BE2C (cell line): ENCODE measurements at regions not wholly inside any gene's neighbourhood (a gene's known extent, or its start where the extent isn't known, plus 50 kb on each side); places are given as distances from the start of the nearest gene placed in this dataset.

Experiments
- DNase-seq: peaks from one replicate; pipeline ENCODE4 v3.0.0-alpha.2; 2020
- H3K27me3 ChIP-seq: fragments of 250-450 bp; sonication (Bioruptor Pico); 2 replicates; pipeline ENCODE4 v1.5.1; 2020; ENCODE audit warnings: mild to moderate bottlenecking
- H3K36me3 ChIP-seq: fragments of 250-450 bp; sonication (Bioruptor Pico); 2 replicates; pipeline ENCODE4 v1.5.1; 2020; ENCODE audit warnings: mild to moderate bottlenecking
- H3K4me1 ChIP-seq: fragments of 250-450 bp; sonication (Bioruptor Pico); 2 replicates; pipeline ENCODE4 v1.5.1; 2020
- H3K4me3 ChIP-seq: 2 replicates; pipeline ENCODE4 v1.5.1; 2011; ENCODE audit warnings: low read depth, low read length
- H3K9me3 ChIP-seq: fragments of 250-450 bp; sonication (Bioruptor Pico); 2 replicates; pipeline ENCODE4 v1.5.1; 2020
- TF ChIP-seq, protein P1 (sequence below): IDR thresholded peaks from 2 replicates; pipeline ENCODE4 v1.5.1; 2012; ENCODE audit warnings: mild to moderate bottlenecking, low read depth, low read length

DNA sequence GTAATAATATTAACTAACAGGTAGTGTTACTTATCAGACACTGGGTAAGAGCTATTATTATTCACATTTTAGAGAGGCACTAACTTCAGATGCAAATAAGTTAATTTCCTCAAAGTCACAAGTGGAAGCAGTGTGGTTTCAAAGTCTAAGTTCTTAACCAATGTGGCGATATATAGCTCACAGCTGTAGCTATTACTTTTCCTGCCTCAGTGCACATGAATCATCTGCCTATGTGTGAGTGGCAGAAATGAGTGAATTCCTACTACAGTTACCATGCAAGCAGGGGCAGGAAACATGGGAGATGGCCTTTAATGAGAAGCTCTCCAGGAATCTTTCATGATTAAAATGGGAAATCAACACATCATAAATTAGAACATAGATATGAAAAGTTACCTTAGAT, 126.2 kb upstream of the EYA4 start:
- Histone ChIP-seq H3K27me3 (no peaks in the 10 kb centered on the region), H3K4me3 (no peak overlapping the region), H3K4me1 (peaks cover 6% of the 10 kb centered on the region), H3K9me3 (no peaks in the 10 kb centered on the region), H3K36me3 (no peaks in the 10 kb centered on the region)
- TF ChIP-seq, protein P1, sequence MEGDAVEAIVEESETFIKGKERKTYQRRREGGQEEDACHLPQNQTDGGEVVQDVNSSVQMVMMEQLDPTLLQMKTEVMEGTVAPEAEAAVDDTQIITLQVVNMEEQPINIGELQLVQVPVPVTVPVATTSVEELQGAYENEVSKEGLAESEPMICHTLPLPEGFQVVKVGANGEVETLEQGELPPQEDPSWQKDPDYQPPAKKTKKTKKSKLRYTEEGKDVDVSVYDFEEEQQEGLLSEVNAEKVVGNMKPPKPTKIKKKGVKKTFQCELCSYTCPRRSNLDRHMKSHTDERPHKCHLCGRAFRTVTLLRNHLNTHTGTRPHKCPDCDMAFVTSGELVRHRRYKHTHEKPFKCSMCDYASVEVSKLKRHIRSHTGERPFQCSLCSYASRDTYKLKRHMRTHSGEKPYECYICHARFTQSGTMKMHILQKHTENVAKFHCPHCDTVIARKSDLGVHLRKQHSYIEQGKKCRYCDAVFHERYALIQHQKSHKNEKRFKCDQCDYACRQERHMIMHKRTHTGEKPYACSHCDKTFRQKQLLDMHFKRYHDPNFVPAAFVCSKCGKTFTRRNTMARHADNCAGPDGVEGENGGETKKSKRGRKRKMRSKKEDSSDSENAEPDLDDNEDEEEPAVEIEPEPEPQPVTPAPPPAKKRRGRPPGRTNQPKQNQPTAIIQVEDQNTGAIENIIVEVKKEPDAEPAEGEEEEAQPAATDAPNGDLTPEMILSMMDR = no peak
- no peak for DNase-seq

DNA sequence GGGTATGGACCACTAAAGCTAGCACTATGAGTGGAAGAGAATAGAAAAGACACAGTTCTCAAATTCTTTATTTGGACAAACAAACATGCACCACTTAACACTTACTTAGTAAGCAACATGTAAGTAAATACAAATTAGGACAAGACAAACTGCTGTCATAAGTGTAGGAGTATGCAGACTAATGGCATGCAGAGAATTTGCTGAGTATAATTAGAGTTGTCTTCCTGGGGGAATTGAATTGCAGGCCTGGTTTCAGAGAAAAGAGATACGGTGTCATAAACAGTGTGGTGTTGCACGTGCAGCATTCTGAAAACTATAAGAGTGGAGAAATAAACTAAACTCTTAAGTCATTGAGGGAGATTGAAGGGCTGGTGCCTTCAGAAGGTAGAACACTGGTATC, 125.2 kb upstream of the EYA4 start:
- H3K27me3 ChIP-seq = no peaks in the 10 kb centered on the region
- no peaks in the 10 kb centered on the region for H3K9me3 ChIP-seq
- TF ChIP-seq, protein P1 = no peak
- H3K4me3 ChIP-seq = no peak overlapping the region
- peaks cover 3% of the 10 kb centered on the region for H3K4me1 ChIP-seq
- DNase-seq = no peak
- H3K36me3 ChIP-seq = no peaks in the 10 kb centered on the region

DNA sequence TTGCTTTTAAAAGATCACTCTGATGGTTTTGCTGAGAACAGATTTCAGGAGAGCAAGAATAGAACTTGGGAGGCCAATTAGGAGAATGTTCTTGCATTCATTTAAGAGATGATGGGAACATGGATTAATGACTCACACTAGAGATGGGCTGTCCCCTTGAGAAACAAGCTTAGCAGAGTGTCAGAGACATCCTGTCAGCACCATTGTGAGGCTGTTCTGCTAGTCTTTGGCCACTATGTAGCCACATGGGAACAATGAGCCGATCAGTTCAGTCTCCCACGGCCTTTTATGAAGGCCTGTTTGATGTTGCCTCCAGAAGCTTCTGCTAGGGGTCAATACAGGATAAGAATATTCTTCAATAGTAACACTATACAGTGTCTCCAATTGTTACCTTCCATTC, 113.0 kb upstream of the EYA4 start:
- Histone ChIP-seq H3K4me3 (no peak overlapping the region), H3K36me3 (no peaks in the 10 kb centered on the region), H3K27me3 (no peaks in the 10 kb centered on the region), H3K9me3 (no peaks in the 10 kb centered on the region), H3K4me1 (peaks cover 22% of the 10 kb centered on the region)
- TF ChIP-seq, protein P1 = no peak
- no peak for DNase-seq

DNA sequence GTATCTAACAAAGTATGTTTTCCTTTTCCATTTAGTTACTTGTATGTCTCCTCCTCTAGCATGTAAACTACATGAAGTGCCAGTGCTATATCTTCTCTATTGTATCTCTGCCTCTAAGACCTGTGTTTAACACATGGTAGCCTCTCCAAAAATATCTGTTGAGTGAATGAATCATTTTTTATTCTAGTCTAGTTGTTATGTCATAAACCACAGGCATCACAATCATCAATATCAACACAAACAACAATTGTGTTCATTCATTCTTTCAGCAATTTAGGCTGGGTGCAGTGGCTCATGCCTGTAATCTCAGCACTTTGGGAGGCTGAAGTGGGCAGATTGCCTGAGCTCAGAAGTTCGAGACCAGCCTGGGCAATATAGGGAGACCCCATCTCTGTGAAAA, 111.6 kb upstream of the EYA4 start:
- no peak for DNase-seq
- H3K27me3 ChIP-seq = no peaks in the 10 kb centered on the region
- H3K4me3 ChIP-seq = no peak overlapping the region
- H3K9me3 ChIP-seq = no peaks in the 10 kb centered on the region
- TF ChIP-seq, protein P1 = no peak
- H3K4me1 ChIP-seq = peaks cover 22% of the 10 kb centered on the region
- no peaks in the 10 kb centered on the region for H3K36me3 ChIP-seq

DNA sequence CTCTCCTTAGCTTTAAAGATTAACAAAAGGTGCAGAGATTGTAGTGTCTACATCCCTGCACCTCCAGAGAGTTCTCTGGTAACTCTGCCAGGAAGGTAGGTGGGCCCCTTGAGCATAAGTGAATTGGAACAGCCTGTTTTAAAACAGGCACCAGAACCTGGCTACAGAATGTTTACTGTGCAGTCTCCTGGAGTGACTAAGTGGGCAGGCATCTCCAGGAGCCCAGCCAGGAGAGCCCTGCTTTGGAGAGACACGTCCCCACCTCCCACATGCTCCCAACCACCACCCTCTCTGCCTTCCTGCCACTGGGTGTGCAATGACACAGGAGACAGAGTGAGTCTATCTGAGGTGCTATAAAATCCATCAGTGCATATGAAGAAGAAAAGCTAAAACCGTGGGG, 110.3 kb upstream of the EYA4 start:
- H3K9me3 ChIP-seq = no peaks in the 10 kb centered on the region
- peaks cover 25% of the 10 kb centered on the region for H3K4me1 ChIP-seq
- H3K4me3 ChIP-seq = no peak overlapping the region
- H3K27me3 ChIP-seq = no peaks in the 10 kb centered on the region
- peak; percentile 13 for DNase-seq
- TF ChIP-seq, protein P1 = no peak
- no peaks in the 10 kb centered on the region for H3K36me3 ChIP-seq

DNA sequence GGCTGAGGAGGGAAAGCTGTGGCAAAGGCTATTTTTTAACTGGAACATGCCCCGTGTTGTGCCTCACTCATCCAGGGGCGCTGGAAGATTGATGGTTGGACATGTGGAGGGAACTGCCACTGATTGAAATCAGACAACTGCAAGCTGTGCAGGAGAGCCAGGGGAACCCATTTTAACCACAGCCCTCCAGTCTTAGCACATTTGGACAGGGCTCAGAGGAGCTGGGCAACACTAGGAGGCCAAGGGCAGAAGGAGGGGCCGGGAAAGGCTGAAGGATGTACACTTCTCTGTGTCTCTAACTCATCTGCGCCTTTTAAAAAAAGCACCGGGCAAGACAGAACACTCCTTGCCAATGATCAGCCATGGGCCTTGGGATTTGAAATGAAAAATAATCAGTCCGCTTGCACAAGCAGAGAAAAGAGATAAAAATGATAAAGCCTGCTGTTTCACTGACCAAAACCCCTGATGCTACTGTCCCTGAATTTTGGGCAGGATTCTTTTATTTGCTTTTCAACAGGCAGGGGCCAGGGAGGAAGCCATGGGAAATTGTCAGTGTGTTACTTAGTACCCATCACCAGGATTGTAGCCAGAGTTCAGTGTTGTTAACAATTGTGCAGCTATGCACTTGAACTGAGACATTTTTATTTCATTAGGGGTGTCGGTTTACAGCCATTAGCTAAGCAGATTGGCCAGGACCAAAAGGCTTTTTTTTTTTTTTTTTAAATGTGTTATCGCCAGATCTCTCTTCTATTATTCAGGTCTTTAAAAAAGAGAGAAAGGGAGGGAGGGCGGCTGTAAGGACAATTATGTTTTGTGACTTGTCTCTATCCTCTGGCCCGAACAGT, 109.3 kb upstream of the EYA4 start:
- TF ChIP-seq, protein P1 = no peak
- Histone ChIP-seq H3K9me3 (no peaks in the 10 kb centered on the region), H3K36me3 (no peaks in the 10 kb centered on the region), H3K4me1 (peaks cover 25% of the 10 kb centered on the region), H3K4me3 (no peak overlapping the region), H3K27me3 (no peaks in the 10 kb centered on the region)
- peak; percentile 14 for DNase-seq
